CD14-positive monocyte (primary cell): ENCODE measurements at regions not wholly inside any gene's neighbourhood (a gene's known extent, or its start where the extent isn't known, plus 50 kb on each side); places are given as distances from the start of the nearest gene placed in this dataset.

Experiments
- DNase-seq, 3 donors: peaks; one replicate each; pipeline ENCODE4 v3.0.0-alpha.2; 2011 to 2022
- H2AFZ ChIP-seq: 2 replicates; pipeline ENCODE4 v1.6.0; 2012; ENCODE audit warnings: mild to moderate bottlenecking, low read depth, low read length, inconsistent platforms; ENCODE audit not compliant: insufficient read depth, poor library complexity, severe bottlenecking
- H3K27ac ChIP-seq, 2 donors: 1 replicate in 1 of 2; 2 replicates in 1 of 2; pipeline ENCODE4 v1.5.1; 2012 to 2013; ENCODE audit warnings: low read length in 2 of 2, control low read depth in 1 of 2, inconsistent platforms in 1 of 2, low read depth in 1 of 2, mild to moderate bottlenecking in 1 of 2
- H3K27me3 ChIP-seq, 2 donors: one replicate each; pipeline versions ENCODE4 v1.6.0 to v1.6.1; 2011 to 2013; ENCODE audit warnings: low read length in 2 of 2; ENCODE audit not compliant: control insufficient read depth in 2 of 2, insufficient read depth in 2 of 2
- H3K36me3 ChIP-seq, 2 donors: replicated peaks in 1 of 2; 1 replicate in 1 of 2; 2 replicates in 1 of 2; pipeline versions ENCODE4 v1.5.1 to v1.6.1; 2012 to 2013; ENCODE audit warnings: low read length in 2 of 2, control low read depth in 1 of 2, inconsistent platforms in 1 of 2, mild to moderate bottlenecking in 1 of 2; ENCODE audit not compliant: insufficient read depth in 2 of 2, control insufficient read depth in 1 of 2
- H3K4me1 ChIP-seq, 2 donors: 1 replicate in 1 of 2; 2 replicates in 1 of 2; pipeline versions ENCODE4 v1.5.1 to v1.6.1; 2012 to 2013; ENCODE audit warnings: low read length in 2 of 2, control low read depth in 1 of 2, inconsistent platforms in 1 of 2, mild to moderate bottlenecking in 1 of 2, moderate library complexity in 1 of 2; ENCODE audit not compliant: insufficient read depth in 2 of 2, control insufficient read depth in 1 of 2
- H3K4me2 ChIP-seq: replicated peaks from 2 replicates; pipeline ENCODE3; 2012; ENCODE audit warnings: low read length, moderate library complexity, mild to moderate bottlenecking; ENCODE audit not compliant: poor library complexity, severe bottlenecking; ENCODE audit errors: extremely low read depth
- H3K4me3 ChIP-seq, 3 experiments: fragments of 200-600 bp in 1 of 3; sonication (generic) in 1 of 3; replicated peaks in 1 of 3; 1 replicate in 2 of 3; 2 replicates in 1 of 3; pipeline ENCODE4 v1.5.1; 2011 to 2013; ENCODE audit warnings: low read length in 3 of 3, mild to moderate bottlenecking in 3 of 3, control low read depth in 2 of 3, low read depth in 2 of 3, inconsistent platforms in 1 of 3, moderate library complexity in 1 of 3
- H3K79me2 ChIP-seq: 2 replicates; pipeline ENCODE4 v1.6.0; 2012; ENCODE audit warnings: mild to moderate bottlenecking, control low read depth, inconsistent platforms, low read length, moderate library complexity; ENCODE audit not compliant: insufficient read depth
- H3K9ac ChIP-seq: 2 replicates; pipeline ENCODE4 v1.6.0; 2017; ENCODE audit warnings: low read length, mild to moderate bottlenecking; ENCODE audit not compliant: insufficient read depth, poor library complexity, severe bottlenecking
- H3K9me3 ChIP-seq, 2 donors: replicated peaks in 1 of 2; 1 replicate in 1 of 2; 2 replicates in 1 of 2; pipeline versions ENCODE4 v1.5.1 to v1.6.1; 2012 to 2013; ENCODE audit warnings: low read length in 2 of 2, control low read depth in 1 of 2; ENCODE audit not compliant: control insufficient read depth in 1 of 2, insufficient read depth in 1 of 2
- H4K20me1 ChIP-seq: 2 replicates; pipeline ENCODE4 v1.6.0; 2012; ENCODE audit warnings: mild to moderate bottlenecking, low read length, control low read depth, moderate library complexity; ENCODE audit not compliant: insufficient read depth
- H3K27ac Mint-ChIP-seq, 7 donors: one replicate each; pipeline ENCODE4 v1.8.0; 2020; ENCODE audit warnings: mild to moderate bottlenecking in 7 of 7, mixed read lengths in 7 of 7, moderate library complexity in 6 of 7, inconsistent platforms in 2 of 7
- H3K27me3 Mint-ChIP-seq, 3 donors: one replicate each; pipeline ENCODE4 v1.8.0; 2021 to 2022; ENCODE audit warnings: low read depth in 3 of 3, mild to moderate bottlenecking in 3 of 3, mixed read lengths in 3 of 3, moderate library complexity in 3 of 3, inconsistent platforms in 1 of 3
- H3K36me3 Mint-ChIP-seq, 2 donors: one replicate each; pipeline ENCODE4 v1.8.0; 2020; ENCODE audit warnings: mixed read lengths in 2 of 2, inconsistent platforms in 1 of 2, mild to moderate bottlenecking in 1 of 2
- H3K4me1 Mint-ChIP-seq: one replicate; pipeline ENCODE4 v1.8.0; 2020; ENCODE audit warnings: mild to moderate bottlenecking, mixed read lengths
- H3K4me3 Mint-ChIP-seq, 2 donors: one replicate each; pipeline ENCODE4 v1.8.0; 2020; ENCODE audit warnings: mild to moderate bottlenecking in 2 of 2, mixed read lengths in 2 of 2, moderate library complexity in 1 of 2
- H3K9me3 Mint-ChIP-seq, 7 donors: one replicate each; pipeline ENCODE4 v1.8.0; 2020 to 2022; ENCODE audit warnings: mixed read lengths in 7 of 7, mild to moderate bottlenecking in 6 of 7, moderate library complexity in 6 of 7, inconsistent platforms in 2 of 7
- CTCF ChIP-seq: fragments of 200-600 bp; IDR thresholded peaks from one replicate; pipeline ENCODE4 v1.8.0; 2022; ENCODE audit warnings: antibody characterized with exemption, mild to moderate bottlenecking
- WGBS: methylation state at CpG from one replicate; pipeline ENCODE4 v1.1.5; 2013; ENCODE audit warnings: missing lambda C conversion rate; ENCODE audit not compliant: insufficient coverage; 5-methylcytosine and 5-hydroxymethylcytosine counted together
- intact Hi-C, 2 donors: fragments of 100-400 bp; cut with micrococcal nuclease; formaldehyde crosslinking; loops; one replicate each; pipeline versions ENCODE4 v1.15.0 to v1.15.1; 2023

GRCh38 chr11:122394313-122394712 is 261.2 kb upstream of the UBASH3B start:
- no peak overlapping the region for H3K9ac ChIP-seq
- no peak overlapping the region for H3K4me2 ChIP-seq
- H3K79me2 ChIP-seq, result no peaks in the 10 kb centered on the region
- H3K27ac Mint-ChIP-seq, result peak overlapping the region in 1 of 7 donors; percentile 64
- H2AFZ ChIP-seq, result no peak overlapping the region
- H3K27ac ChIP-seq, result no peak overlapping the region
- no peak for TF ChIP-seq CTCF
- no peaks in the 10 kb centered on the region for H3K36me3 Mint-ChIP-seq
- DNase-seq, result no peak
- peaks cover 13 to 16% of the 10 kb centered on the region in 2 donors for H3K4me1 ChIP-seq
- H3K4me3 Mint-ChIP-seq, result no peak overlapping the region
- peaks cover 0 to 1% (median 0%) of the 10 kb centered on the region in 3 donors for H3K27me3 Mint-ChIP-seq
- peaks cover 24% of the 10 kb centered on the region for H3K4me1 Mint-ChIP-seq
- H3K36me3 ChIP-seq, result no peaks in the 10 kb centered on the region
- peaks cover 0 to 8% (median 3%) of the 10 kb centered on the region in 7 donors for H3K9me3 Mint-ChIP-seq
- H3K4me3 ChIP-seq, result no peak overlapping the region
- no peaks in the 10 kb centered on the region for H3K27me3 ChIP-seq
- intact Hi-C loops, result no loop called here
- 100% methylated on average over 3 of the region's 3 CpGs for WGBS
- no peaks in the 10 kb centered on the region for H3K9me3 ChIP-seq
- H4K20me1 ChIP-seq, result no peaks in the 10 kb centered on the region

GRCh38 chr11:122393209-122393860 is 262.2 kb upstream of the UBASH3B start:
- Histone ChIP-seq H3K9me3 (no peaks in the 10 kb centered on the region), H3K79me2 (no peaks in the 10 kb centered on the region), H4K20me1 (no peaks in the 10 kb centered on the region), H2AFZ (peak overlapping the region; percentile 10), H3K4me3 (peak overlapping the region in 1 of 3 experiments; percentile 9), H3K27me3 (no peaks in the 10 kb centered on the region), H3K36me3 (no peaks in the 10 kb centered on the region), H3K9ac (peak overlapping the region; percentile 2), H3K4me1 (peaks cover 13 to 16% of the 10 kb centered on the region in 2 donors), H3K4me2 (peak overlapping the region; percentile 27), H3K27ac (no peak overlapping the region)
- peak overlapping the region in 2 of 7 donors; percentile 25 to 79 for H3K27ac Mint-ChIP-seq
- peak in 2 of 3 donors; percentile 5 to 9 for DNase-seq
- peaks cover 0 to 8% (median 3%) of the 10 kb centered on the region in 7 donors for H3K9me3 Mint-ChIP-seq
- H3K4me1 Mint-ChIP-seq, result peaks cover 18% of the 10 kb centered on the region
- no peak overlapping the region for H3K4me3 Mint-ChIP-seq
- intact Hi-C loops, result no loop called here
- H3K36me3 Mint-ChIP-seq, result no peaks in the 10 kb centered on the region
- peaks cover 0 to 1% (median 0%) of the 10 kb centered on the region in 3 donors for H3K27me3 Mint-ChIP-seq
- no peak for TF ChIP-seq CTCF
- 46% methylated on average over 2 of the region's 4 CpGs for WGBS
